B cell (primary cell): ENCODE measurements at regions not wholly inside any gene's neighbourhood (a gene's known extent, or its start where the extent isn't known, plus 50 kb on each side); places are given as distances from the start of the nearest gene placed in this dataset.

Experiments
- ATAC-seq: fragments of 200-7000 bp; cut with Tn5 transposase; one replicate; pipeline ENCODE4 v1.10.0; 2021; ENCODE audit warnings: low read depth, mild to moderate bottlenecking, moderate number of reproducible peaks, moderate library complexity
- CTCF ChIA-PET: fragments of 350-600 bp; sonication (Branson Sonifier 250); formaldehyde crosslinking; loops from one replicate; lab custom pipeline; 2021; ENCODE audit warnings: antibody characterized with exemption, inconsistent platforms; lab: Charles Lee
- POLR2A ChIA-PET: fragments of 350-600 bp; sonication (Branson Sonifier 250); formaldehyde crosslinking; loops from one replicate; lab custom pipeline; 2021; ENCODE audit warnings: antibody characterized with exemption; lab: Charles Lee
- DNase-seq: peaks from one replicate; pipeline ENCODE4 v3.0.0; 2013
- H2AFZ ChIP-seq: 2 replicates; pipeline ENCODE4 v1.6.1; 2012; ENCODE audit warnings: mild to moderate bottlenecking, low read depth, low read length; ENCODE audit not compliant: insufficient read depth, poor library complexity, severe bottlenecking
- H3K27ac ChIP-seq, 2 donors: 1 replicate in 1 of 2; 2 replicates in 1 of 2; pipeline ENCODE4 v1.5.1; 2012 to 2013; ENCODE audit warnings: low read length in 2 of 2, mild to moderate bottlenecking in 2 of 2, moderate library complexity in 1 of 2
- H3K27me3 ChIP-seq, 4 experiments: fragments of 200-600 bp in 1 of 4; sonication (generic) in 1 of 4; replicated peaks in 1 of 4; 1 replicate in 2 of 4; 2 replicates in 2 of 4; pipeline versions ENCODE4 v1.6.1 to v1.7.0; 2013 to 2016; ENCODE audit warnings: low read length in 3 of 4, mild to moderate bottlenecking in 2 of 4, mixed read lengths in 1 of 4, moderate library complexity in 1 of 4; ENCODE audit not compliant: insufficient read depth in 4 of 4, control insufficient read depth in 3 of 4; ENCODE audit errors: control extremely low read depth in 1 of 4
- H3K36me3 ChIP-seq, 2 experiments: replicated peaks in 1 of 2; 1 replicate in 1 of 2; 2 replicates in 1 of 2; pipeline versions ENCODE4 v1.6.1 to v1.7.1; 2013; ENCODE audit warnings: low read length in 1 of 2; ENCODE audit not compliant: insufficient read depth in 2 of 2, control insufficient read depth in 1 of 2; ENCODE audit errors: control extremely low read depth in 1 of 2, extremely low read depth in 1 of 2
- H3K4me1 ChIP-seq, 2 donors: fragments of 200-600 bp in 1 of 2; sonication (generic) in 1 of 2; 1 replicate in 1 of 2; 2 replicates in 1 of 2; pipeline versions ENCODE4 v1.5.1 to v1.6.1; 2013 to 2017; ENCODE audit warnings: low read length in 2 of 2; ENCODE audit not compliant: control insufficient read depth in 2 of 2, insufficient read depth in 2 of 2
- H3K4me2 ChIP-seq: replicated peaks from 2 replicates; pipeline ENCODE3; 2012; ENCODE audit warnings: mild to moderate bottlenecking, low read depth, low read length; ENCODE audit not compliant: poor library complexity, severe bottlenecking
- H3K4me3 ChIP-seq, 5 experiments: fragments of 200-600 bp in 1 of 5; sonication (generic) in 1 of 5; 1 replicate in 3 of 5; 2 replicates in 2 of 5; pipeline versions ENCODE4 v1.5.1 to v1.7.0; 2011 to 2016; ENCODE audit warnings: low read length in 4 of 5, mild to moderate bottlenecking in 4 of 5, low read depth in 2 of 5, control low read depth in 1 of 5, moderate library complexity in 1 of 5; ENCODE audit not compliant: insufficient read depth in 1 of 5; ENCODE audit errors: control extremely low read depth in 1 of 5, extremely low read depth in 1 of 5
- H3K79me2 ChIP-seq: fragments of 200-600 bp; sonication (generic); one replicate; pipeline ENCODE4 v1.6.0; 2016; ENCODE audit warnings: low read length; ENCODE audit not compliant: control insufficient read depth, insufficient read depth
- H3K9ac ChIP-seq: fragments of 200-600 bp; sonication (generic); 2 replicates; pipeline ENCODE4 v1.6.1; 2017; ENCODE audit warnings: mild to moderate bottlenecking, low read length, moderate library complexity
- H3K9me3 ChIP-seq, 3 donors: one replicate each; pipeline versions ENCODE4 v1.6.1 to v1.7.1; 2013; ENCODE audit warnings: low read length in 2 of 3; ENCODE audit not compliant: control insufficient read depth in 2 of 3, insufficient read depth in 1 of 3; ENCODE audit errors: control extremely low read depth in 1 of 3
- H4K20me1 ChIP-seq: 2 replicates; pipeline ENCODE4 v1.6.0; 2012; ENCODE audit warnings: mild to moderate bottlenecking, low read length; ENCODE audit not compliant: insufficient read depth, control insufficient read depth, poor library complexity, severe bottlenecking
- H3K27ac Mint-ChIP-seq: one replicate; pipeline ENCODE4 v1.8.0; 2021; ENCODE audit warnings: mixed read lengths
- H3K27me3 Mint-ChIP-seq: one replicate; pipeline ENCODE4 v1.8.0; 2021; ENCODE audit warnings: mixed read lengths
- H3K4me1 Mint-ChIP-seq: one replicate; pipeline ENCODE4 v1.8.0; 2021; ENCODE audit warnings: mixed read lengths
- H3K4me3 Mint-ChIP-seq: one replicate; pipeline ENCODE4 v1.8.0; 2021; ENCODE audit warnings: mixed read lengths
- H3K9me3 Mint-ChIP-seq: one replicate; pipeline ENCODE4 v1.8.0; 2022; ENCODE audit warnings: mixed read lengths; ENCODE audit not compliant: insufficient read depth
- EZH2 ChIP-seq: IDR thresholded peaks from 2 replicates; pipeline ENCODE4 v1.6.1; 2012; ENCODE audit warnings: borderline replicate concordance, low read depth, mild to moderate bottlenecking, moderate library complexity, low read length; ENCODE audit not compliant: insufficient read depth, poor library complexity, severe bottlenecking
- WGBS: methylation state at CpG from one replicate; pipeline ENCODE4 v1.1.5; 2013; ENCODE audit warnings: missing lambda C conversion rate; ENCODE audit not compliant: insufficient coverage; 5-methylcytosine and 5-hydroxymethylcytosine counted together
- intact Hi-C: fragments of 100-400 bp; cut with micrococcal nuclease; formaldehyde crosslinking; loops from one replicate; pipeline ENCODE4 v1.10.0; 2022
- TF ChIP-seq, protein P1 (sequence below): fragments of 200-600 bp; IDR thresholded peaks from one replicate; pipeline ENCODE4 v1.8.0; 2022; ENCODE audit warnings: antibody characterized with exemption, mild to moderate bottlenecking

- TF ChIP-seq, protein P1, sequence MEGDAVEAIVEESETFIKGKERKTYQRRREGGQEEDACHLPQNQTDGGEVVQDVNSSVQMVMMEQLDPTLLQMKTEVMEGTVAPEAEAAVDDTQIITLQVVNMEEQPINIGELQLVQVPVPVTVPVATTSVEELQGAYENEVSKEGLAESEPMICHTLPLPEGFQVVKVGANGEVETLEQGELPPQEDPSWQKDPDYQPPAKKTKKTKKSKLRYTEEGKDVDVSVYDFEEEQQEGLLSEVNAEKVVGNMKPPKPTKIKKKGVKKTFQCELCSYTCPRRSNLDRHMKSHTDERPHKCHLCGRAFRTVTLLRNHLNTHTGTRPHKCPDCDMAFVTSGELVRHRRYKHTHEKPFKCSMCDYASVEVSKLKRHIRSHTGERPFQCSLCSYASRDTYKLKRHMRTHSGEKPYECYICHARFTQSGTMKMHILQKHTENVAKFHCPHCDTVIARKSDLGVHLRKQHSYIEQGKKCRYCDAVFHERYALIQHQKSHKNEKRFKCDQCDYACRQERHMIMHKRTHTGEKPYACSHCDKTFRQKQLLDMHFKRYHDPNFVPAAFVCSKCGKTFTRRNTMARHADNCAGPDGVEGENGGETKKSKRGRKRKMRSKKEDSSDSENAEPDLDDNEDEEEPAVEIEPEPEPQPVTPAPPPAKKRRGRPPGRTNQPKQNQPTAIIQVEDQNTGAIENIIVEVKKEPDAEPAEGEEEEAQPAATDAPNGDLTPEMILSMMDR, result no peak
- no peak for TF ChIP-seq EZH2
- Histone ChIP-seq H3K9me3 (no peaks in the 10 kb centered on the region), H3K36me3 (peaks cover 0 to 2% of the 10 kb centered on the region in 2 experiments), H3K27me3 (no peaks in the 10 kb centered on the region), H3K9ac (peak overlapping the region; percentile 44), H2AFZ (peak overlapping the region; percentile 30), H3K27ac (peak overlapping the region; percentile 92), H3K79me2 (no peaks in the 10 kb centered on the region), H3K4me1 (peaks cover 20 to 26% of the 10 kb centered on the region in 2 donors), H4K20me1 (no peaks in the 10 kb centered on the region), H3K4me3 (peak overlapping the region in 1 of 5 experiments; percentile 20), H3K4me2 (peak overlapping the region; percentile 54)
- no peaks in the 10 kb centered on the region for H3K27me3 Mint-ChIP-seq
- DNase-seq (peak; percentile 94), ATAC-seq (peak; percentile 98)
- intact Hi-C loops, result loop anchor here (1.0 to 10.0 kb wide), 4 partner anchors 191 to 801 kb away; partner anchors contain the start of genes PTGER4 and RPL37
- H3K4me3 Mint-ChIP-seq, result peak overlapping the region; percentile 66
- WGBS, result 8% methylated on average over 2 of the region's 3 CpGs
- peaks cover 31% of the 10 kb centered on the region for H3K4me1 Mint-ChIP-seq
- peak overlapping the region; percentile 93 for H3K27ac Mint-ChIP-seq
- H3K9me3 Mint-ChIP-seq, result peaks cover 3% of the 10 kb centered on the region
- CTCF ChIA-PET, result interaction anchor here (1.2 to 1.6 kb wide), 4 partner anchors 11 to 651 kb away, joined by 3 to 13 read pairs (median 4); no protein-coding TSS in a partner anchor
- POLR2A ChIA-PET, result interaction anchor here (0.6 kb wide), 1 partner anchor 648 kb away, joined by 3 read pairs; no protein-coding TSS in a partner anchor
These were observed 608.6 kb upstream of the DAB2 start for GRCh38 chr5:40033411-40033810.

DNA sequence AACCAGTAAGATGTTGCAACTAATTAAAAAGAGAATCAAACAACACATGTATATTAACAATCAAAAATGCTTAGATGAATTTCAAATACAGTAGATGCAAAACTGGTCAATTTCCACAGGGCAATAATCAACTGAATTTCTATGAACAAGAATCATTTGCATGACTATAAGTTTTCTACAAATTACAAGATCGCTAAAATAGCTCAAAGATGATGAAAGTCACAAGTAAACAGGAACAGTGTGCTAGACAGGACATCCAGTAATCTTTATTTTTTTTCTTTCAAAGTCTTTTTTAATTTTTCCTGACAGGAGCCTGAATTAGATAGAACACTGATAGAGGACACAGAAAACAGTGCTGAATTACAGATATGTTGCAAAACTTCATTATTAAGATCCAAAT is 608.2 kb upstream of the DAB2 start:
- H3K27me3 ChIP-seq, result no peaks in the 10 kb centered on the region
- peak overlapping the region; percentile 30 for H2AFZ ChIP-seq
- H3K9me3 ChIP-seq, result no peaks in the 10 kb centered on the region
- peak overlapping the region; percentile 92 for H3K27ac ChIP-seq
- Mint-ChIP-seq H3K27me3 (no peaks in the 10 kb centered on the region), H3K4me1 (peaks cover 31% of the 10 kb centered on the region), H3K27ac (peak overlapping the region; percentile 93), H3K9me3 (peaks cover 3% of the 10 kb centered on the region), H3K4me3 (peak overlapping the region; percentile 66)
- POLR2A ChIA-PET, result interaction anchor here (0.6 kb wide), 1 partner anchor 649 kb away, joined by 3 read pairs; no protein-coding TSS in a partner anchor
- peaks cover 0 to 2% of the 10 kb centered on the region in 2 experiments for H3K36me3 ChIP-seq
- CTCF ChIA-PET, result interaction anchor here (1.2 to 1.6 kb wide), 4 partner anchors 11 to 652 kb away, joined by 3 to 13 read pairs (median 4); no protein-coding TSS in a partner anchor
- H4K20me1 ChIP-seq, result no peaks in the 10 kb centered on the region
- peak overlapping the region in 1 of 5 experiments; percentile 20 for H3K4me3 ChIP-seq
- H3K4me1 ChIP-seq, result peaks cover 20 to 26% of the 10 kb centered on the region in 2 donors
- TF ChIP-seq EZH2, result no peak
- TF ChIP-seq, protein P1, result no peak
- H3K4me2 ChIP-seq, result peak overlapping the region; percentile 54
- intact Hi-C loops, result loop anchor here (1.0 to 10.0 kb wide), 4 partner anchors 191 to 802 kb away; partner anchors contain the start of genes PTGER4 and RPL37
- H3K9ac ChIP-seq, result peak overlapping the region; percentile 44
- DNase-seq (no peak), ATAC-seq (peak; percentile 25)
- H3K79me2 ChIP-seq, result no peaks in the 10 kb centered on the region
- no CpG with 5 or more reads among the region's 1 CpG for WGBS
